ENCODE measurements at regions not wholly inside any gene's neighbourhood (a gene's known extent, or its start where the extent isn't known, plus 50 kb on each side); places are given as distances from the start of the nearest gene placed in this dataset.
A peak's percentile ranks its signal among the peaks of the same experiment; 100 is the strongest.

- Histone ChIP-seq H3K4me3 (ENCODE audit: low read depth, low read length) (no peak overlapping the region), H3K36me3 (replicated peaks) (no peaks in the 10 kb centered on the region), H3K27me3 (replicated peaks) (no peaks in the 10 kb centered on the region), H3K27ac (no peak overlapping the region)
- TF ChIP-seq, protein P1, sequence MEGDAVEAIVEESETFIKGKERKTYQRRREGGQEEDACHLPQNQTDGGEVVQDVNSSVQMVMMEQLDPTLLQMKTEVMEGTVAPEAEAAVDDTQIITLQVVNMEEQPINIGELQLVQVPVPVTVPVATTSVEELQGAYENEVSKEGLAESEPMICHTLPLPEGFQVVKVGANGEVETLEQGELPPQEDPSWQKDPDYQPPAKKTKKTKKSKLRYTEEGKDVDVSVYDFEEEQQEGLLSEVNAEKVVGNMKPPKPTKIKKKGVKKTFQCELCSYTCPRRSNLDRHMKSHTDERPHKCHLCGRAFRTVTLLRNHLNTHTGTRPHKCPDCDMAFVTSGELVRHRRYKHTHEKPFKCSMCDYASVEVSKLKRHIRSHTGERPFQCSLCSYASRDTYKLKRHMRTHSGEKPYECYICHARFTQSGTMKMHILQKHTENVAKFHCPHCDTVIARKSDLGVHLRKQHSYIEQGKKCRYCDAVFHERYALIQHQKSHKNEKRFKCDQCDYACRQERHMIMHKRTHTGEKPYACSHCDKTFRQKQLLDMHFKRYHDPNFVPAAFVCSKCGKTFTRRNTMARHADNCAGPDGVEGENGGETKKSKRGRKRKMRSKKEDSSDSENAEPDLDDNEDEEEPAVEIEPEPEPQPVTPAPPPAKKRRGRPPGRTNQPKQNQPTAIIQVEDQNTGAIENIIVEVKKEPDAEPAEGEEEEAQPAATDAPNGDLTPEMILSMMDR (IDR thresholded peaks at IDR 0.05; ENCODE audit: low read depth, low read length, missing control alignments), result peak; percentile 35
- no peak for DNase-seq
- in situ Hi-C loops (cut with HindIII; ENCODE audit: low pct_ligation_motif_present, low sequenced_read_pairs), result loop anchor here (25.0 kb wide), 1 partner anchor 343 kb away; no protein-coding TSS in a partner anchor
These were observed 202.0 kb downstream of the KATNAL1 start for GRCh38 chr13:30105381-30105780.

DNA sequence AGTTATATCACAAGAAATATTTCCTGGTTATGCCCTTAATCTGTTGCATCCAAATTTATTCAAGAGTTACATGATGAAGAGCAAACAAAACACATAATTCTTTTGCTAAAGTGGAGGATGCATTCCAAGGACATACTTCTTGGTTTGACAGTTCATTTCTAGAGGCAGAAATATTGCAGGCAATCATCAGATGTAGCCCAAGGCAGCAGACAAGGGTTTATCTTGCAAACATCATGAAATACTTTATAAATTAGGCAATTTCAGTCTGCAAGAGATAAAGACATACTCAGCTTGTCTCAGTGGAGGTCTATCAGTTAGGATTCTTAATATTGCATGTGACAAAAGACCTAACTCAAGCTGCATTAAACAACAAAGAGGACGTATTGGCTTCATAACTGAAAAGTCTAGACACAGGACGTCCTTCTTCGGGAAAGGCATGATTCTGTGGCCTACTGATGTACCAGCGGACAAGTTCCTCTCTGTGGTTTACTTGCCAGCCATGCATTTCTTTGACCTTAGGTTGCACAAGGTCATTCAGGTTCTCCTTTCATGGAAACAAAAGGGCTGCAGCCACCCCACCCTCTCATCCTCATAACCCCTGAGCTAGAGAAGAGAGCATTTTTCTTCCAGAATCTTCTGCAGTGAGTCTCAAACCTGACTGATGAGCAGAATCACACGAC lies 204.1 kb downstream of the KATNAL1 start:
- no peaks in the 10 kb centered on the region for H3K27me3 ChIP-seq (replicated peaks)
- TF ChIP-seq, protein P1 (IDR thresholded peaks at IDR 0.05; ENCODE audit: low read depth, low read length, missing control alignments), result no peak
- H3K4me3 ChIP-seq (ENCODE audit: low read depth, low read length), result no peak overlapping the region
- no peak for DNase-seq
- H3K27ac ChIP-seq, result no peak overlapping the region
- no peaks in the 10 kb centered on the region for H3K36me3 ChIP-seq (replicated peaks)
- in situ Hi-C loops (cut with HindIII; ENCODE audit: low pct_ligation_motif_present, low sequenced_read_pairs), result loop anchor here (25.0 kb wide), 1 partner anchor 341 kb away; no protein-coding TSS in a partner anchor

DNA sequence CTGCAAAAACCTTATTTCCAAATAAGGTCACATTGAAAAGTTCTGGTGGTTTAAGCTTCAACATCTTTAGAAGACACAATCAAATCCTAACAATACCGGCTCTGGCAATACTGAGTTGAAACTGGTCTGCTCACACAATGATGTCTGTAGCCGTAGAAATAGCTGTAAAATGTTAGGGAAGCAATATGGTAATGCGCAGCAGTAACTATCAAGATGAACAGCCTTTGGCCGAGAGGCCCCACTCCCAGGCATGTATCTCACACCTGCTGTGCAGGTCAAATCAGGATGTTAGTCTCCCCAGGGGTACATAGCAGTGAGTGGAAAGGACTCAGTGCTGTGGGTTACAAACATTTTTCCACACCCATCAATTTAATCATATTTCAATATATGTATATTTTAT lies 207.1 kb downstream of the KATNAL1 start:
- Histone ChIP-seq H3K27ac (no peak overlapping the region), H3K27me3 (replicated peaks) (no peaks in the 10 kb centered on the region), H3K36me3 (replicated peaks) (no peaks in the 10 kb centered on the region), H3K4me3 (ENCODE audit: low read depth, low read length) (no peak overlapping the region)
- no peak for DNase-seq
- TF ChIP-seq, protein P1 (IDR thresholded peaks at IDR 0.05; ENCODE audit: low read depth, low read length, missing control alignments), result no peak
- in situ Hi-C loops (cut with HindIII; ENCODE audit: low pct_ligation_motif_present, low sequenced_read_pairs), result loop anchor here (25.0 kb wide), 1 partner anchor 338 kb away; no protein-coding TSS in a partner anchor

GRCh38 chr13:30097701-30098100 lies 209.7 kb downstream of the KATNAL1 start:
- DNase-seq, result no peak
- TF ChIP-seq, protein P1 (IDR thresholded peaks at IDR 0.05; ENCODE audit: low read depth, low read length, missing control alignments), result no peak
- H3K27ac ChIP-seq, result no peak overlapping the region
- in situ Hi-C loops (cut with HindIII; ENCODE audit: low pct_ligation_motif_present, low sequenced_read_pairs), result no loop called here
- H3K36me3 ChIP-seq (replicated peaks), result no peaks in the 10 kb centered on the region
- H3K4me3 ChIP-seq (ENCODE audit: low read depth, low read length), result no peak overlapping the region
- H3K27me3 ChIP-seq (replicated peaks), result no peaks in the 10 kb centered on the region

DNA sequence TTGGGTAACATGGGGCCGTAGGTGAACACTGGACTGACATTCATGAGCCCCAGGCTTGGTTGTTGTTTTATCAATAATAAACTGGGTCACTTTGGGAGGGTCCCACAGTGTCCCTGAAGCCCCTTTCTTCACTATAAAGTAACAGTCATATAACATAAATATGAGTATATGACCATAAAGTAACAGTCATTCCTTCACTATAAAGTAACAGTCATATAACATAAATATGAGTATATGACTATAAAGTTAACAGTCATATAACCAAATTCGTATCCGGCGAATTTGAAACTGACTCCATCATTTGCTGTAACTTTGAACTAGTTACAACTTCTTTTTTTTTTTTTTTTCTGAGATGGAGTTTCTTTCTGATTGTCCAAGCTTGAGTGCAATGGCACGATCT lies 210.3 kb downstream of the KATNAL1 start:
- H3K27me3 ChIP-seq (replicated peaks), result no peaks in the 10 kb centered on the region
- H3K4me3 ChIP-seq (ENCODE audit: low read depth, low read length), result no peak overlapping the region
- TF ChIP-seq, protein P1 (IDR thresholded peaks at IDR 0.05; ENCODE audit: low read depth, low read length, missing control alignments), result no peak
- H3K36me3 ChIP-seq (replicated peaks), result no peaks in the 10 kb centered on the region
- in situ Hi-C loops (cut with HindIII; ENCODE audit: low pct_ligation_motif_present, low sequenced_read_pairs), result no loop called here
- no peak for DNase-seq
- no peak overlapping the region for H3K27ac ChIP-seq

- Histone ChIP-seq H3K36me3 (replicated peaks) (no peaks in the 10 kb centered on the region), H3K27ac (no peak overlapping the region), H3K27me3 (replicated peaks) (no peaks in the 10 kb centered on the region), H3K4me3 (ENCODE audit: low read depth, low read length) (no peak overlapping the region)
- TF ChIP-seq, protein P1 (IDR thresholded peaks at IDR 0.05; ENCODE audit: low read depth, low read length, missing control alignments), result no peak
- in situ Hi-C loops (cut with HindIII; ENCODE audit: low pct_ligation_motif_present, low sequenced_read_pairs), result no loop called here
- DNase-seq, result no peak
These were observed 213.3 kb downstream of the KATNAL1 start for GRCh38 chr13:30094015-30094414.
